ENCODE measurements at regions not wholly inside any gene's neighbourhood (a gene's known extent, or its start where the extent isn't known, plus 50 kb on each side); places are given as distances from the start of the nearest gene placed in this dataset.

DNA sequence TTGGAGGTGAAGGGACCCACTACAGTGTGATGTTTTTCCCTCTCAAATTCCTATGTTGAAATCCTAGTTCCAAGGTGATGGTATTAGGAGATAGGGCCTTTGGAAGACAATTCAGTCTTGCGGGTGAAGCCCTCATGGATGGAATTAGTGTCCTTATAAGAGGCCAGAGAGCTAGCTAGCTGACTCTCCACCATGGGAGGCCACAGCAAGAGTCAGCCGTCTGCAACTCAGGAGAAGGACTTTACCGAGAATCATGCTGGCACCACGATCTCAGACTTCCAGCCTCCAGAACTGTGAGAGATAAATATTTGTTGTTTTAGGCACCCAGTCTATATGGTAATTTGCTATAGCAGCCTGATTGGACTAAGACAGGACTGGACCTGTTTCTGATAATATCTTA lies 461.4 kb downstream of the TSN start:
- Histone ChIP-seq H3K9me3 (ENCODE audit: low read depth) (no peaks in the 10 kb centered on the region), H3K4me1 (ENCODE audit: low read depth) (no peaks in the 10 kb centered on the region), H3K27me3 (no peaks in the 10 kb centered on the region), H3K4me3 (no peak overlapping the region), H3K36me3 (no peaks in the 10 kb centered on the region), H3K27ac (no peak overlapping the region)
- DNase-seq (ENCODE audit: low read depth in 1 of 2, low spot score in 1 of 2): no peak
- TF ChIP-seq, protein P1, sequence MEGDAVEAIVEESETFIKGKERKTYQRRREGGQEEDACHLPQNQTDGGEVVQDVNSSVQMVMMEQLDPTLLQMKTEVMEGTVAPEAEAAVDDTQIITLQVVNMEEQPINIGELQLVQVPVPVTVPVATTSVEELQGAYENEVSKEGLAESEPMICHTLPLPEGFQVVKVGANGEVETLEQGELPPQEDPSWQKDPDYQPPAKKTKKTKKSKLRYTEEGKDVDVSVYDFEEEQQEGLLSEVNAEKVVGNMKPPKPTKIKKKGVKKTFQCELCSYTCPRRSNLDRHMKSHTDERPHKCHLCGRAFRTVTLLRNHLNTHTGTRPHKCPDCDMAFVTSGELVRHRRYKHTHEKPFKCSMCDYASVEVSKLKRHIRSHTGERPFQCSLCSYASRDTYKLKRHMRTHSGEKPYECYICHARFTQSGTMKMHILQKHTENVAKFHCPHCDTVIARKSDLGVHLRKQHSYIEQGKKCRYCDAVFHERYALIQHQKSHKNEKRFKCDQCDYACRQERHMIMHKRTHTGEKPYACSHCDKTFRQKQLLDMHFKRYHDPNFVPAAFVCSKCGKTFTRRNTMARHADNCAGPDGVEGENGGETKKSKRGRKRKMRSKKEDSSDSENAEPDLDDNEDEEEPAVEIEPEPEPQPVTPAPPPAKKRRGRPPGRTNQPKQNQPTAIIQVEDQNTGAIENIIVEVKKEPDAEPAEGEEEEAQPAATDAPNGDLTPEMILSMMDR (IDR thresholded peaks at IDR 0.05; ENCODE audit: low read depth, low read length): no peak

DNA sequence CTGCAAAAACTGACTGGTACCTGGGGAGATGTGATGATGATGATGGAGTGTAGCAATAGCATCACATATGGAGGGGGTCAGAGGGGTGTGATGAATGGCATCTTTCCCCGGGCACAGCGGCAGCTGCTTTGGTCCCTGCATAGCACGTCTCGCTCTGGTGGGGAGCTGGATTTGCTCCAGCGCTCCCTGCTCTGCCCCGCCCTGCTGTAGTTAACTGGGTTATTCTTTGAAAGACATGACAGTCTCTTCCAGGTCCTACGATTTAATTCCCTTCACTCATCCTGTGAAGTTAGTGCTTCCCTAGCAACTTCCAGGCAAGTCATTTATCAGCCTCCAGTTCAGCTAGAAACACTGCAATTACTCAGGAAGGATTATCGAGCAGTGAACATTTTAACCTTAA lies 463.1 kb downstream of the TSN start:
- DNase-seq (ENCODE audit: low read depth in 1 of 2, low spot score in 1 of 2): no peak
- TF ChIP-seq, protein P1 (IDR thresholded peaks at IDR 0.05; ENCODE audit: low read depth, low read length): no peak

DNA sequence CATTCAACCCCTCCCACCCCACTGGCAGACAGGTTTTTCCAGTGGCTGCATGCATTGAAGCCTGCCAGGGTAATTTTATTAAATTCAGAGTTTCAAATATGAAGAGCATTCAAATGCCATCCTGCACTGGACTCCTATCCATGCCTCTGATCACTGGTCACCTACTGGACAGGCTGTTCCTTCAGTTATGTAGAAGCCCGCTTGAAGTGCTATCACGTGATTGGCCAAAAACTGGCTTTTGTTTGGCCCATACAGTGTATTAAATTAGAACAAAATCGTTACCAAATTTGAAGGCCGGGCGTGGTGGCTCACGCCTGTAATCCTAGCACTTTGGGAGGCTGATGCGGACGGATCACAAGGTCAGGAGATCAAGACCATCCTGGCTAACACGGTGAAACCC lies 464.1 kb downstream of the TSN start:
- no peak overlapping the region for H3K27ac ChIP-seq

More for the DNA sequence above, 463.1 kb downstream of the TSN start:
- no peaks in the 10 kb centered on the region for H3K36me3 ChIP-seq
- no peaks in the 10 kb centered on the region for H3K4me1 ChIP-seq (ENCODE audit: low read depth)
- H3K9me3 ChIP-seq (ENCODE audit: low read depth): no peaks in the 10 kb centered on the region
- H3K27ac ChIP-seq: no peak overlapping the region
- H3K27me3 ChIP-seq: no peaks in the 10 kb centered on the region
- no peak overlapping the region for H3K4me3 ChIP-seq

GRCh38 chr2:122221665-122222064 lies 466.2 kb downstream of the TSN start:
- no peak for DNase-seq (ENCODE audit: low read depth in 1 of 2, low spot score in 1 of 2)
- Histone ChIP-seq H3K36me3 (no peaks in the 10 kb centered on the region), H3K4me1 (ENCODE audit: low read depth) (no peaks in the 10 kb centered on the region), H3K27ac (no peak overlapping the region), H3K27me3 (no peaks in the 10 kb centered on the region), H3K9me3 (ENCODE audit: low read depth) (no peaks in the 10 kb centered on the region), H3K4me3 (no peak overlapping the region)
- TF ChIP-seq, protein P1 (IDR thresholded peaks at IDR 0.05; ENCODE audit: low read depth, low read length): no peak

More for the DNA sequence above, 464.1 kb downstream of the TSN start:
- Histone ChIP-seq H3K4me1 (ENCODE audit: low read depth) (no peaks in the 10 kb centered on the region), H3K27me3 (no peaks in the 10 kb centered on the region), H3K9me3 (ENCODE audit: low read depth) (no peaks in the 10 kb centered on the region), H3K36me3 (no peaks in the 10 kb centered on the region), H3K4me3 (no peak overlapping the region)
- no peak for DNase-seq (ENCODE audit: low read depth in 1 of 2, low spot score in 1 of 2)
- TF ChIP-seq, protein P1 (IDR thresholded peaks at IDR 0.05; ENCODE audit: low read depth, low read length): no peak

- no peak overlapping the region for H3K27ac ChIP-seq
- TF ChIP-seq, protein P1 (IDR thresholded peaks at IDR 0.05; ENCODE audit: low read depth, low read length): no peak
- no peaks in the 10 kb centered on the region for H3K36me3 ChIP-seq
- no peak overlapping the region for H3K4me3 ChIP-seq
- H3K9me3 ChIP-seq (ENCODE audit: low read depth): no peaks in the 10 kb centered on the region
- no peak for DNase-seq (ENCODE audit: low read depth in 1 of 2, low spot score in 1 of 2)
- H3K4me1 ChIP-seq (ENCODE audit: low read depth): no peaks in the 10 kb centered on the region
- H3K27me3 ChIP-seq: no peaks in the 10 kb centered on the region
These were observed 475.8 kb downstream of the TSN start for GRCh38 chr2:122231296-122231695.

- TF ChIP-seq, protein P1 (IDR thresholded peaks at IDR 0.05; ENCODE audit: low read depth, low read length): no peak
- Histone ChIP-seq H3K9me3 (ENCODE audit: low read depth) (no peaks in the 10 kb centered on the region), H3K27ac (no peak overlapping the region), H3K4me3 (no peak overlapping the region), H3K36me3 (no peaks in the 10 kb centered on the region), H3K4me1 (ENCODE audit: low read depth) (no peaks in the 10 kb centered on the region), H3K27me3 (no peaks in the 10 kb centered on the region)
- DNase-seq (ENCODE audit: low read depth in 1 of 2, low spot score in 1 of 2): no peak
These were observed 477.9 kb downstream of the TSN start for GRCh38 chr2:122233372-122233771.
